Astrocyte of the hippocampus (primary cell): ENCODE measurements at regions not wholly inside any gene's neighbourhood (a gene's known extent, or its start where the extent isn't known, plus 50 kb on each side); places are given as distances from the start of the nearest gene placed in this dataset.

ENCODE experiments used
- DNase-seq: peaks from one replicate; pipeline ENCODE4 v3.0.0; 2011; ENCODE audit warnings: low read depth, low spot score

DNA sequence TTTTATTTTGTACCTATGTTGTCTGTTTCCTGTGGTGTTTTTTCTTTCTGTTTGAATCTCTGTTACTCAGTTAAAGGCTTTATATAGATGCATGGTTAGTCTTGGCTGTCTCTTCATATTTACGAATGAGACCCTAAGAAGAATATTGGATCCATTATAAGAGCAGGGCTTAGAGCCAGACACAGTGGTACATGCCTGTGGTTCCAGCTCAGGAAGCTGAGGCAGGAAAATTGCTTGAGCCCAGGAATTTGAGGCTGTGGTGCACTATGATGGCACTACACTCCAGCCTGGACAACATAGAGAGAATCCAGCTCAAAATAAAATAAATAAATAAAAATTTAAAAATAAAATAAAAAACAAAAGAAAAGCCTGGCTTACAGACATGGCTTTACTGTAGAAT lies 211.1 kb downstream of the SOD2 start:
- peak; percentile 43 for DNase-seq

DNA sequence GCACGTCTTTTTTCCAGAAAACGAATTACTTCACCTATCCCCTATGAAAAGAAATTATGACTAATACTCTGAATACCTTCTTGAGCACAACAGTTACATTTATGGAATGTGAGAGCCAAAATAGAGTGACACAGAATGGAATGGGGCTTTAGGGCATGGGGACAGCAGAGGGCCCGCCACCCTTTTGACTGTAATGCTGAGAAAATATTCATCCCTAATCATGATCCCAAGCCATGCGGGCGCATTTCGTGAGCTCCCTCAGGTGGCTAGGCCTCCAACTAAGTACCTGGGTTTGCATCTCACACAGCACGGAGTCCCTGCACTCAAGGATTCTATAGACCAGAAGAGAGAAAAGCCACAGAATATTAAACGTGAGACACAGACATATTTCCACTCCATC lies 212.6 kb downstream of the SOD2 start:
- no peak for DNase-seq

DNA sequence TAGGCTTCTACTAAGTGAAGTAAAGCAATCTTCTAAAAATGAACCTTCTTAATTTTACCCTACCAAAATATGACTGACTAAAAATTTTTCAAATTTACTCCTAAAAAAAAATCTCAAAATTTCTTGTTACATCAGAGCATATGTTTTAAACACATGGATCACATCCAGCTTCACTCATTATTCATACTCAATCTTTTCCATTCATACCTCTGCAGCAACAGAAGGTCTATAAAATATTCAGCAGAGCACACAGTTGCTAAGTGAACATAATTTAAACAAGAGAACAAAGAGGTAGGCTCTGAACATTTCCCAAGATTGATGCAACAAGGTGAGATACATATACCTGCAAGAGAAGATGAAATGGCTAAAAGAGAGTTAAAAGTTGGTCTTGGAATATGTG lies 213.9 kb downstream of the SOD2 start:
- no peak for DNase-seq

DNA sequence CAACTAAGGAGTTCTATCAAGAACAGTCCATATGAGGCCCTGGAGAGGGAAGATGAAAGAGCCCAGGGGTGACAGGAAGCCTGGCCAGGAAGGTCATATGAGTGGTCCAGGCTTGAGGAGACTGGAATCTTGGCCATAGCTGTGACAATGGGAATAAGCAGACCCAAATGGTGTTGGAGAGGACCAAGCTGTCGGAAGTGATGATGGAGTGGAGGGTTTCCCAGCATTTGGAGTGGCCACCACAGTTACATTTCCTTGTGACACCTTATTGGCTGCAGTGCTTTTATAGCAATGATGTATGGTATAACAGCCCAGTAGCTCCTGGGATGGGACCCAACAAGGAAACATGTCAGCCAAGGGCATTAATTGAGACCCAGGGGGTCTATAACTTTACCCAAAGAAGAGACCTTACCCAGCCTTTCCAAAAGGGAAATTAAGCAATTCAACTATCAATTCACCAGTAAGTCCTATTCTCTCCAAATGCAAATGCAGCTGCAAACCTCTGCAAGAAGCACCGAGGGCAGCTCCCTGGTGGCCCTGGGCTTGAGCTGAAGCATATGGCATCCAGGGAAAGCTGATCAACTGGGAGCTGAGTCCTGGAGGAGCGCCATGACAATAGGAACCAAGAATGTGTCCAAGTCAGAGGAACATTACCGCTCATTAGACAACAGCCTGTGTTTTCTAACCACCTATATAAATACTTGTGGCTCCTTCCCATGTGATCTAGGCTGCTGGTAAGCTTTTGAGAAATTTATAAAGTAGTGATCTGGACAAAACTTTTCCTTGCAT lies 219.4 kb downstream of the SOD2 start:
- DNase-seq = peak; percentile 48

DNA sequence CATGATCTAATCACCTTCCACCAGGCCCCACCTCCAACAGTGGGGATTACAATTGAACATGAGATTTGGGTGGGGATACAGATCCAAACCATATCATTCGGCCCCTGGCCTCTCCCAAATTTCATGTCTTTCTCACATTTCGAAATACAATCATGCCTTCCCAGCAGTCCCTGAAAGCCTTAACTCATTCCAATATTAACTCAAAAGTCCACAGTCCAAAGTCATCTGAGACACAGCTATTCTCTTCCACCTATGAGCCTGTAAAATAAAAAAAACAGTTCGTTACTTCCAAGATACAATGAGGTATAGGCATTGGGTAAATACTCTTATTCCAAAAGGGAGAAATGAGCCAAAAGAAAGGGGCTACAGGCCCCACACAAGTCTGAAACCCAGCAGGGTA lies 222.6 kb downstream of the SOD2 start:
- no peak for DNase-seq

DNA sequence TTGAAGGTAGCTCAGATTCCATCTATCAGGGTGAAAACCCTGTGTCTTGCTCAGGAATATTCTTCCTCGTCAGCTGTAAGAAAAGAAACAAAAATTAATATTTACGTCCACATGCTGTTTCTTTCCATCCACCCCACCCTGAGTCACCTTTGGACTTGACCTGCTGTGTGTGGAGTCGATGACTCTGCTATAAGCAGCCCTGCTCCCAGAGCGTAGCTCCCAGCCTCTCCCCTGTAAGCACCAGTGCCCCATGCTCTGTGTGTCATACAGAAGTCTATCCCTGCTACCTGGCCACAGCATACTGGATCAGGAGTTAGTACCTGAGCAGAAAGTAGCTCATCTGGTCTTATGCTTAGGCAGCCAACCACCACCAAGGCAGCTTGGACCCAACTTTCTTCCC lies 223.6 kb downstream of the SOD2 start:
- DNase-seq = no peak

DNA sequence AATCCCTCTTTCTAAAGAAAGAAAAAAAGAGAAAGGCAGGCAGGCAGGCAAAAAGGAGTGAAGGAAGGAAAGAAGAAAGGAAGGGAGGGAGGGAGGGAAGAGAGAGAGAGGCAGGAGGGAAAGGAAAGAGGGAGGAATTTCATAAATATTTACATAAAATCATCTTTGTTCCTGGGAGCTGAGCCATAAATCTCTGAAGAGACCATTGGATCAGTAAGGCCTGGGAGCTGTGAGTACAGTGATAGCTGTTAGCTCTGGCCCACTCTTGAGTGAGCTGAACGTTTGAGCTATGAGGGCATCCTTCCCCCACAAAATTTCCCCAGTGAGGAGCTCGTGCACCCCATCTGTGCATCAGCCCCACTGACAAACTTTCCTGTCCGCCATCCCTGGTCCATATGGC lies 224.0 kb downstream of the SOD2 start:
- DNase-seq = no peak

DNA sequence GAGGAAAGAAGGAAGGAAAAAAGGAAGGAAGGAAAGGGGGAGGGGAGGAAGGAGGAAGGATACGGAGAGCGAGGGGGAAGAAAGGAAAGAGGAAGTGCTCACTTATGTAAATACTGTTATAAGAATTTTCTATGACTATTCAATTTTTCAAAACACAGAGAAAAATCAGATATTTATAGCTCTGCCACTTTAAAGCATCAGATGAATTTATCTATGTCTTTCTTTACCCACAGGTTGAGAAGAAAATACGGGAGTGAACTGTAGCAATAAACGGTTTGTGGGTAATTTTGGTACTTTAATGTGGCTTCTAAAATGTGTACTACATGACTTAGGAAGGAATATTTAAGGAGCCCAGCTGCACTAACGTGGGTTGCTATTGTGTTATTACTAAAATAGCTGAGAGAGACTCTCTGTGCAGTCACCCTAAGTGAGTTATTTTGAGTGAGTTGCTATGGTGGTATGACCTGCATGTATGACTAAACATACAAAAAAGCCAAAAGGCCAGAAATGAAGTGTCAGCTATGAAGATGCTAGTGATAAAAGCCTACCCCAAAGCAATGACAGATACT lies 225.5 kb downstream of the SOD2 start:
- no peak for DNase-seq

DNA sequence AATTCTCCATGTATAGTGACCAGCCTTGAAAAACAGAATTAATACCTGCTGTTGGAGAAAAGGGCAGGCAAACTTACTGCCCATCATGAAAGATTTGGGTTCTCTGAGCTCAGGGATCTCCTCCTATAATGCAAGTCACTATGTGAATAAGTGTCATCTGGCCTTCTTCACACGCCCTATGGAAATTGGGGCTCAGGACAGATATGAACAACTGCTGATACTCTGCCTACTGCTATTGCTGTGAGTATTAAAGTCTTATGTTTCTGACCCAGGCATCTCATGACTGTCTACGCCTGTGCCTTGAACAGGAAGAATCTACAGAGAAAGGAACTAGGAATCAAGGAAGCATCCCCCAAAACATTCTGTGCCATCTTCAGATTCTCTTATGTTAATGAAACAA lies 226.1 kb downstream of the SOD2 start:
- DNase-seq = no peak

DNA sequence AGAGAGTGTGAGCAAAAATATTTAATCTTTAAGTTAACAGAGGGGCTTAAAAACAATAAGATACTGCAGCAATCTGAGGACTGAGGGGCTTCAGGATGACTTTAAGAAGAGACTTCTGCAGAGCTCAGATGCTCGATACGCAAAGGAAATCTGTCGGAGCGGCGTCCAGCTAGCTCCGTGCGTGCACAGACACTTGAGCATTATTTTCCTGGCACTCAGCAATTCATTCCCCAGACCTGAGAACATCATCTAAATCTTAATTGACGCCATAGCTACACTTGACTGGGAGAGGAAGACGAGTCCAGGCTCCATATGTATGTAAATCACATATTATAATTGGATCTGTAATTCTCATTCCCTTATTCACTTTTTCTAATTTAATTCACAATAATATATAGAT lies 228.2 kb downstream of the SOD2 start:
- DNase-seq = no peak

DNA sequence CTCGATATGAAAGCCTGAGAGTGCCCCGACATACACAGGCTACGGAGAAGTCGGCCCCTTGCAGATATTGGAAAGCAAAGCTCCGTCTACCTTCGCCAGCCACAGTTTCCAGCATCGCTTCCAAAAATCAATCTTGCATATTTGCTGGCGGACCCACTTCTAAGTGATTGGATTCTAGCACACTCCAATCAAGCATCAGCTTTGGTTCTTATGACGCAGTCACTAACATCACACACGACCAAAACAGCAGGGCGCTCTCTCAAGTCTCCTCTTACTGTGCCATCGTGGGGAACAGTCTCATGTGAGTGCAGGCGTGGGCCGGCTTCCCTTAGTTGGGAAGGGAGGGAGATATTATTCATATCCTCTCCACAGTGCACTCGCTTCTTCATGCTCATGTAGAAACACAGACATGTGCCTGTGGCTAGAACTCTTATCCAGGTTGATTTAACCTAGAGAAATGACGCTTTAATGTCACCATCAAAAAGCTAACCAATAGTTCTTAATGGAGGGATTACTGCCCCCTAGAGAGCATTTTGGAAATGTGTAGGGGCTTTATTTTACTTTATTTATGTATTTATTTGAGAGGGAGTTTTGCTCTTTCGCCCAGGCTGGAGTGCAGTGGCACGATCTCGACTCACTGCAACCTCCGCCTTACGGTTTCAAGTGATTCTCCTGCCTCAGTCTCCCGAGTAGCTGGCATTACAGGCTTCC lies 229.8 kb downstream of the SOD2 start:
- peak; percentile 13 for DNase-seq

DNA sequence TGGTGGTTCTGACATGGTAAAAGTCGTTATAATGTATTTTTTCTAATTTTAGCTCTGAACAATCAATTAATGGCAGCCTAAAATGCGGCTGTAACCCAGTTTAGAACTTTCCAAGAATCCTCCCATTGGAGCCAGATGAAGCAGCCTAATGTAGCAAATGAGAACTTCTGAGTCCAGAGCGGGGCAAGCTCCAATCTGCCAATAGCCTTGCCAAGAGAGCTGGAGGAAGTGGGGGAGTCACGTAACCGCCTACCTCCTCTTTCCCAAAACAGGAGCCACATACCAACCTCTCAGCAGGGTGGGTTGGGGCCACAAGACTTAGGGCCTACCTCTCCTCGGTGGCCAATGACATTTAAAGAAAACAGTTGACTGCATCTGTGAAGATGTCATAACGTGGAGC lies 230.6 kb downstream of the SOD2 start:
- no peak for DNase-seq

DNA sequence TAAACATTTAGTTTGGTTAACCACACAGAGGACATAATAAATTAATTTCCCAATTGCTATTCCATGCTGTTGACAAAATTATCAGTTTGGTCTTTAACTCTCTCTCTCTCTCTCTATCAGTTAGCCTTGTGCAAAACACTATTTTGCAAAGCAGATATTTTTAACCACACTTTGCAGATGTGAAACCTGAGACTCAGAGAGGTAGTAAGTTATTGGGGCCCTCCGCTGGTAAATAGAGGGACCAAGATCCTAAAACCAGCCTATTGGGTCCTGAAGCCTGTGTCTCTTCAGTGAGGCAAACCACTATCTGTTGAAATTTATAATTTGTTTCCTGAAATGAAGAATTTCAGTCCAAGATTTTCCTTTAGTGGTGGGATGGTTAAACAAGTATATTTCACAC lies 231.0 kb downstream of the SOD2 start:
- no peak for DNase-seq

DNA sequence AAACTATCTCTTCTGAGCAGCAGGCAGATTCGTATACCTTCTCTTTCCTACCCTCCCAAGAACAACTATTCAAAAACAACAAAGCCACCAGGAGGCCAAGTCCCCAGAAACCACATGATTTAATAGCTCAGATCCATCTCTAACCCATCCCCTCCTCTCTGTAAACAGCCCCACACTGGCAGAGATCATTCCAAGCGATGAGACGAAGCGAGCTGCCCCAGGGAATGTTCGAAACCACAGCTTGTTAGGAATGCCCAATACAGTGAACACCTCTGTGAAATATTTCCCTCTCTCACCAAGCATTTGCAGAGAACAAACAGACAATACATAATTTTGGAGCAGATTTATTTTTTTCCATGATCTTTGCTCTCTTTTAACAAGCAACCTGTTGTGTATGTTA lies 231.8 kb downstream of the SOD2 start:
- peak; percentile 45 for DNase-seq

DNA sequence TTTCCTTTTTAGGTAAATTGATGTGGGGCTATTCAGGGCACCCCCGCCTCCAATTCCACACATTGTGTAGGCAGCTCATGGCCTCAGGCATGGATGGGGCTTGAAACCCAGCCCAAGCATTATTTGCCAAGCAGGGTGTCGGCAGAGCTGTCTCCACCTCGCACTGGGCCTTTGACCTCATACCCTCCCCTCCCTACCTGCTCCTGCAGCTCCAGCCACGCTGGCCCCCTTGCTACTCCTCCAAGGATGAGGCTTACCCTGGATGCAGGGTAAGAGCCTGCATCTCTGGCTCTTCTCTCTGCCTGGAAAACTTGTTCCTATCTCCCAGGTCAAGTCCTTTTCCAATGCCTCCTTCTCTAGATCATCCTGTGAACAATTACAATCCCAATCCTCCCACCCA lies 232.6 kb downstream of the SOD2 start:
- no peak for DNase-seq

DNA sequence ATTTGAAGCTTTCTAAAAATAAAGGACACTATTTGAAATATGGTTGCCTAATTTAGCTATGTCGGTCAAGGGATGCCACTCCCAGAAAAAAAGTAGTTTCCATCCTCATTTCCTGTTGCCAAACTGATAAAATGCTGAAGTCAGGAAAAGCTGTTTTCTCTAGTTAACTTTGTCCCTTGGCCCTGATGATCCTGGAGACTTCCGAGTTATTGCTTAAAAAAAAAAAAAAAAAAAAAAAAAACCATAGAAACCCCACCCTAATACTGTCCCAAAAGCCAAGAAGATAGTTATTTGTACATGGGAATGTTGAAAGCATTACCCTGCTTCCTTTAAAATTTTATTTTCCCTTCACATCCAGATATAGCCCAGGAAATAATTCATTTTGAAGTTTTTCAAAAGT lies 236.7 kb downstream of the SOD2 start:
- DNase-seq = no peak

DNA sequence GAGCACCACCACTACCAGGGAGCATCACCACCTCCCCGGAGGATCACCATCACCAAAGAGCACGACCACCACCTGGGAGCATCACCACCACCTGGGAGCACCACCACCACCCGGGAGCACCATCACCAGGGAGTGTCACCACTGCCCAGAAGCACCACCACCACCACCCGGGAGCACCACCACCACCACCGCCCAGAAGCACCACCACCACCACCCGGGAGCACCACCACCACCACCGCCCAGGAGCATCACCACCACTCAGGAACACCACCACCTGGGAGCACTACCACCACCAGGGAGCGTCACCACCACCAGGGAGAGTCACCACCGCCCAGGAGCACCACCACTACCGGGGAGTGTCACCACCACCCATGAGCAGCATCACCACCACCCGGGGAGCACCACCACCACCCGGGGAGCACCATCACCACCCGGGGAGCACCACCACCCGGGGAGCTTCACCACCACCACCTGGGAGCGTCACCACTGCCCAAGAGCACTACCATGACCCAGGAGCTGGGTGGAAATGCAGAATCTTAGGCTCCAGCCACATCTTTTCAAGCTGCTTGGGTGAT lies 237.3 kb downstream of the SOD2 start:
- DNase-seq = no peak

DNA sequence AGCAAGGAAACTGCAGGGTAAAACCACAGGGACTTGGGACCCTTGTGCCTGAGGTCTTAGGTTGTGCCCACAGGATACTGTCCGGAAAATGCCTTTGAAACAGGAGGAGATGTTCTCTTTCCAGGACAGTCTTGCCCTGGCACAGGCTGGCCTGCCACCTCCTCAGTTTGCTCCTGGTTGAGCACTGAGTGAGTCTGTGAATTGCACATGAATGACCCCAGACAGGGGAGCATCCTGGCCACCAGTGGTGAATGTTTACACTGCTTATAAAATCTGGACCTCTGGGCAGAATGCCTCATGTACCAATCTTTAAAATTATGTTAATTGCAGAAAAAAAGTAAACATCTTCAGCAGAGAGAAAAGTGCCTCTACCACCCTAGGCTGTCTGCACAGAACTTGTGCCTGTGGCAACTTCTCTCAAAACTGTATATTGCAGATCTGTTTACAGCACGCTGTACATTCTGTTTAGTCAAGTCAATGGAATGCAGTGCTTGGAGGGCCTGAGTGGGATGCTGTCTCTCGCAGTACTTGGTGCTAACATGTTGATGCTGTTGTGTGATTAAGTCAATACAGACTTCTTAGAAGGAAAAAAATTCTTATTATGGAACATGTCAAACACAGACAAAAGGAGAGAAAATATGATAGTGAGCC lies 242.1 kb downstream of the SOD2 start:
- DNase-seq = peak; percentile 28

DNA sequence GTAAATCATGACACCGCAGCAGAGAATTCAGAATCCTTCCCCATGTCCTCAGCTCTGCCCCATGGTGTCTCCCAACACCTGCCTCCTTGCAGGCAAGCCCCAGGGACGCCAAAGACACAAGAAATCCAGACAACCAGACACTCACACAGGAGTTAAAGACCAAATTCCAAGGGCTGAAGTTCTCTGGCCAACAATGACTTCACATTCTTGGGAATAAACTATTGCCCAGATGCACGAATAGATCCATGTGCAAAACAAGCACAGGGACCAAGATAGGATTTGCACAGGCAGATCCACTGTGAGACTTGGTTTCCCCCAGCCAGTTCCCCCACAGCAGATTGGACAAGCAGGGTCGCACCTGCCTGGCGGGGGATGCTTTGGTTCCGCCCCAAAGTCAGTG lies 246.7 kb downstream of the SOD2 start:
- no peak for DNase-seq

DNA sequence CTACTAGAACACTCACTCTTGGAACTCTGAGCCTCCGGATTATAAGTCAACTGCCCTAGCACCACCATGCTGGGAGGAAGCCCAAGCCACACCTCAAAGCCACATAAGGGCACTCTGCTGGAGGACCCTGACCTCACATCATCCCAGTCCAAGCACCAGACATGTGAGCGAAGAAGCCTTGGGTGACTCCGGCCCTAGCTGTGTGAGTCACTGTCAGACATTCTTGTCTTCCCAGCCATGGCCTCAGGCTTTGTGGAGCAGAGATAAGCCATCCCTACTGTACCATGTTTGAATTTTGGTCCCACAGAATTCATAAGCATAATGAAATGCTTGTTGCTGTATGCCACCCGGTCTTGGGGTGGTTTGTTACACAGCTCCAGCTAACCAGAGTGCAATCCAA lies 247.7 kb downstream of the SOD2 start:
- DNase-seq = no peak

DNA sequence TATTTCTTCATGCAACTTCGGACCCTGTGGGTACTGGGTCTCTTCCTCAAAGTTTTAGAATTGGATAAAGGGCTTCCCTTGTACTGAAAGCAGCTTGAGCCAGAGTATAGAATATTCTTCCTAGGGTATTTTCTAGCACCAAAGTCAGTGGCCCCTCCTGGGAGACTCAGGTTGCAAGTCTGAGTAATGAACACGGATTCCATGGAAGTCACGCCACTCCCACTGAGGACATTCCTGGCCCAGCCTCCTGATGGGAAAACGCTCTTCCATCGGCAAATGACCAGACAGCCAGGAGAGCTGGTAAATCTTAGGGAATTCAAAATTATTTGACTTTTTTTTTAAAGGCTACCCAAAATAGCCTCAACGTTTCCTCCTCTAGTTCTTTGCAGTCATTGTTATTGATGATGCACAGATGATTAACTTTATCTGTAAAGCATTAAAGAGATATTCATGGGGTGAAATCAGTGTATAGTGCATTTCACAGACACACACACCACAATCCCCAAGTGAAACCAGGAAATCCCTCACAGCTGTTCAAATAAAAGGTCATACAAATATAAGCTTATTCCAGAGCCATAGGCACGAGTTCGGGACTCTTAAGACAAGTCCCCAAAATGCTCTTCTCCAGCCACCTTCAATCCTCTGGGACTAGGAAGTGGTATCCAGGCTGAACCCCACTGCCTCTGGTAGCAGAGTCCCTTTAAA lies 248.8 kb downstream of the SOD2 start:
- DNase-seq = no peak
